Aorta (tissue), 5 donors: ENCODE measurements at regions not wholly inside any gene's neighbourhood (a gene's known extent, or its start where the extent isn't known, plus 50 kb on each side); places are given as distances from the start of the nearest gene placed in this dataset.

Experiments
- ATAC-seq: fragments of 200-7000 bp; cut with Tn5 transposase; one replicate; pipeline ENCODE4 v1.9.1; 2022; ENCODE audit warnings: moderate library complexity; ENCODE audit not compliant: low FRiP score
- DNase-seq, 2 donors: peaks; one replicate each; pipeline ENCODE4 v3.0.0-alpha.2; 2020
- H3K27ac ChIP-seq, 2 donors: one replicate each; pipeline ENCODE4 v1.5.1; 2013; ENCODE audit warnings: low read length in 2 of 2, mild to moderate bottlenecking in 2 of 2, moderate library complexity in 2 of 2, control low read depth in 1 of 2, inconsistent platforms in 1 of 2, low read depth in 1 of 2
- H3K27me3 ChIP-seq, 2 donors: one replicate each; pipeline ENCODE4 v1.6.1; 2013; ENCODE audit warnings: control low read depth in 1 of 2, low read length in 1 of 2, mild to moderate bottlenecking in 1 of 2, moderate library complexity in 1 of 2; ENCODE audit not compliant: insufficient read depth in 2 of 2, control insufficient read depth in 1 of 2
- H3K36me3 ChIP-seq, 2 donors: one replicate each; pipeline ENCODE4 v1.6.1; 2013; ENCODE audit warnings: control low read depth in 1 of 2, low read length in 1 of 2, mild to moderate bottlenecking in 1 of 2; ENCODE audit not compliant: insufficient read depth in 2 of 2, control insufficient read depth in 1 of 2
- H3K4me1 ChIP-seq, 2 donors: one replicate each; pipeline ENCODE4 v1.6.1; 2013; ENCODE audit warnings: low read length in 2 of 2, control low read depth in 1 of 2, mild to moderate bottlenecking in 1 of 2, moderate library complexity in 1 of 2; ENCODE audit not compliant: insufficient read depth in 2 of 2, control insufficient read depth in 1 of 2
- H3K4me3 ChIP-seq, 2 donors: one replicate each; pipeline ENCODE4 v1.5.1; 2013; ENCODE audit warnings: low read length in 2 of 2, control low read depth in 1 of 2, mild to moderate bottlenecking in 1 of 2
- H3K9me3 ChIP-seq: one replicate; pipeline ENCODE4 v1.6.1; 2013; ENCODE audit warnings: mild to moderate bottlenecking, low read length; ENCODE audit not compliant: control insufficient read depth
- WGBS, 2 donors: extraction: QIAGEN DNeasy Blood & Tissue Kit; methylation state at CpG; one replicate each; pipeline ENCODE4 v1.1.7; 2013; 5-methylcytosine and 5-hydroxymethylcytosine counted together
- intact Hi-C, 2 donors: fragments of 100-400 bp; cut with DNase I; formaldehyde crosslinking; loops; one replicate each; pipeline versions ENCODE4 v1.14.2 to v1.15.0; 2022
- donor health status: healthy with polysubstance abuse.
- donor health status: Bipolar disorder and iron deficiency.
- donor health status: DM: no; HTN: no; CAD: no.
- donor health status: DM: no; HTN: no; CAD: no.
- donor health status: DM: yes; HTN: yes; CAD: no.

GRCh38 chr2:15746703-15747550 lies 155.3 kb downstream of the DDX1 start:
- no peak for ATAC-seq
- H3K27ac ChIP-seq: no peak overlapping the region
- H3K4me3 ChIP-seq: no peak overlapping the region
- no peaks in the 10 kb centered on the region for H3K9me3 ChIP-seq
- no peaks in the 10 kb centered on the region for H3K27me3 ChIP-seq
- WGBS, 2 donors: 96 to 98% methylated on average over 6 of the region's 6 CpGs
- H3K4me1 ChIP-seq: peaks cover 4 to 5% of the 10 kb centered on the region in 2 donors
- no peaks in the 10 kb centered on the region for H3K36me3 ChIP-seq
- no peak for DNase-seq
- intact Hi-C loops: no loop called here

- Histone ChIP-seq H3K4me1 (peaks cover 4 to 5% of the 10 kb centered on the region in 2 donors), H3K27ac (no peak overlapping the region), H3K36me3 (no peaks in the 10 kb centered on the region), H3K27me3 (no peaks in the 10 kb centered on the region), H3K4me3 (no peak overlapping the region), H3K9me3 (no peaks in the 10 kb centered on the region)
- ATAC-seq (no peak), DNase-seq (no peak)
- intact Hi-C loops: no loop called here
- 53 to 57% methylated on average over 16 of the region's 16 CpGs for WGBS, 2 donors
Observed at GRCh38 chr2:15747603-15748471, 156.2 kb downstream of the DDX1 start.

- no peaks in the 10 kb centered on the region for H3K36me3 ChIP-seq
- WGBS, 2 donors: 78 to 84% methylated on average over 12 of the region's 12 CpGs
- no peaks in the 10 kb centered on the region for H3K27me3 ChIP-seq
- no peak for ATAC-seq
- no peak overlapping the region for H3K4me3 ChIP-seq
- intact Hi-C loops: no loop called here
- H3K27ac ChIP-seq: peak overlapping the region in 1 of 2 donors; percentile 2
- no peak for DNase-seq
- H3K9me3 ChIP-seq: no peaks in the 10 kb centered on the region
- peaks cover 4 to 5% of the 10 kb centered on the region in 2 donors for H3K4me1 ChIP-seq
Observed at GRCh38 chr2:15748736-15749323, 157.2 kb downstream of the DDX1 start.

GRCh38 chr2:15749460-15750432 lies 158.1 kb downstream of the DDX1 start:
- ATAC-seq (peak; percentile 62), DNase-seq (no peak)
- no peaks in the 10 kb centered on the region for H3K9me3 ChIP-seq
- peak overlapping the region; percentile 10 to 29 for H3K27ac ChIP-seq
- H3K36me3 ChIP-seq: no peaks in the 10 kb centered on the region
- intact Hi-C loops: loop anchor here in 1 of 2 donors (1.0 kb wide), 1 partner anchor 110 kb away; no protein-coding TSS in a partner anchor
- WGBS, 2 donors: 3 to 5% methylated on average over 11 of the region's 11 CpGs
- H3K27me3 ChIP-seq: no peaks in the 10 kb centered on the region
- peaks cover 4 to 5% of the 10 kb centered on the region in 2 donors for H3K4me1 ChIP-seq
- no peak overlapping the region for H3K4me3 ChIP-seq

GRCh38 chr2:15750433-15750814 lies 158.8 kb downstream of the DDX1 start:
- WGBS, 2 donors: 34 to 41% methylated on average over 3 of the region's 3 CpGs
- H3K27ac ChIP-seq: peak overlapping the region in 1 of 2 donors; percentile 5
- no peak for DNase-seq
- no peaks in the 10 kb centered on the region for H3K36me3 ChIP-seq
- peaks cover 4 to 5% of the 10 kb centered on the region in 2 donors for H3K4me1 ChIP-seq
- intact Hi-C loops: loop anchor here in 1 of 2 donors (1.0 kb wide), 1 partner anchor 111 kb away; no protein-coding TSS in a partner anchor
- no peak overlapping the region for H3K4me3 ChIP-seq
- H3K9me3 ChIP-seq: no peaks in the 10 kb centered on the region
- H3K27me3 ChIP-seq: no peaks in the 10 kb centered on the region
- ATAC-seq: no peak

- DNase-seq: no peak
- Histone ChIP-seq H3K36me3 (no peaks in the 10 kb centered on the region), H3K9me3 (no peaks in the 10 kb centered on the region), H3K27ac (no peak overlapping the region), H3K4me1 (peaks cover 4 to 5% of the 10 kb centered on the region in 2 donors), H3K4me3 (no peak overlapping the region), H3K27me3 (no peaks in the 10 kb centered on the region)
- WGBS, 2 donors: 68 to 77% methylated on average over 3 of the region's 3 CpGs
- intact Hi-C loops: loop anchor here in 1 of 2 donors (1.0 kb wide), 1 partner anchor 112 kb away; no protein-coding TSS in a partner anchor
- ATAC-seq: no peak
Observed at GRCh38 chr2:15750822-15751329, 159.2 kb downstream of the DDX1 start.

GRCh38 chr2:15751477-15751876 lies 159.8 kb downstream of the DDX1 start:
- Histone ChIP-seq H3K27me3 (no peaks in the 10 kb centered on the region), H3K4me1 (peaks cover 4 to 5% of the 10 kb centered on the region in 2 donors), H3K27ac (no peak overlapping the region), H3K4me3 (no peak overlapping the region), H3K36me3 (no peaks in the 10 kb centered on the region), H3K9me3 (no peaks in the 10 kb centered on the region)
- intact Hi-C loops: no loop called here
- no peak for ATAC-seq
- WGBS, 2 donors: 95 to 98% methylated on average over 2 of the region's 2 CpGs
- DNase-seq: no peak
